C4-2B (cell line): ENCODE measurements at regions not wholly inside any gene's neighbourhood (a gene's known extent, or its start where the extent isn't known, plus 50 kb on each side); places are given as distances from the start of the nearest gene placed in this dataset.
A peak's percentile ranks its signal among the peaks of the same experiment; 100 is the strongest.
"Not testable (repeated sequence)": the region's sequence is repeated elsewhere in the genome, so short reads cannot be mapped to it uniquely, and the experiment has no call there.

Experiments
- H3K27ac ChIP-seq: fragments of 450-650 bp; 2 replicates; pipeline ENCODE4 v1.5.1; 2017
- CTCF ChIP-seq: fragments of 450-650 bp; conservative IDR thresholded peaks from 2 replicates; pipeline ENCODE4 v1.5.1; 2017; ENCODE audit warnings: mild to moderate bottlenecking
- ZFX ChIP-seq: fragments of 450-650 bp; IDR thresholded peaks from 2 replicates; pipeline ENCODE4 v1.6.1; 2017

GRCh38 chr2:39839261-39839848 lies 60.3 kb upstream of the THUMPD2 start:
- no peak overlapping the region for H3K27ac ChIP-seq
- TF ChIP-seq ZFX, result no peak

GRCh38 chr2:39838589-39838988 lies 59.5 kb upstream of the THUMPD2 start:
- no peak for TF ChIP-seq CTCF
- no peak for TF ChIP-seq ZFX
- no peak overlapping the region for H3K27ac ChIP-seq

GRCh38 chr2:39837856-39838453 lies 58.9 kb upstream of the THUMPD2 start:
- TF ChIP-seq ZFX (no peak), CTCF (peak; percentile 87)
- no peak overlapping the region for H3K27ac ChIP-seq

- TF ChIP-seq ZFX, result no peak
- TF ChIP-seq CTCF, result no peak
- H3K27ac ChIP-seq, result no peak overlapping the region
Observed at GRCh38 chr2:39836638-39837037, 57.6 kb upstream of the THUMPD2 start.

- no peak overlapping the region for H3K27ac ChIP-seq
- no peak for TF ChIP-seq CTCF
- TF ChIP-seq ZFX, result no peak
Observed at GRCh38 chr2:39834426-39834825, 55.4 kb upstream of the THUMPD2 start.

GRCh38 chr2:39830610-39831009 lies 51.6 kb upstream of the THUMPD2 start:
- H3K27ac ChIP-seq, result not testable (repeated sequence)
